HG03097 (cell line): ENCODE measurements at regions not wholly inside any gene's neighbourhood (a gene's known extent, or its start where the extent isn't known, plus 50 kb on each side); places are given as distances from the start of the nearest gene placed in this dataset.
"Not testable (repeated sequence)": the region's sequence is repeated elsewhere in the genome, so short reads cannot be mapped to it uniquely, and the experiment has no call there.

ENCODE experiments used
- ATAC-seq: cut with Tn5 transposase; IDR thresholded peaks from one replicate; pipeline ENCODE4 v1.9.1; 2021; ENCODE audit not compliant: unreplicated experiment, low FRiP score

- ATAC-seq, result no peak
These were observed 1770.8 kb upstream of the CDH9 start for GRCh38 chr5:28808967-28809810.

GRCh38 chr5:28807195-28807729 is 1768.9 kb upstream of the CDH9 start:
- ATAC-seq, result no peak

GRCh38 chr5:28799035-28799434 is 1760.6 kb upstream of the CDH9 start:
- not testable (repeated sequence) for ATAC-seq

- no peak for ATAC-seq
These were observed 1750.6 kb upstream of the CDH9 start for GRCh38 chr5:28788954-28789353.

- no peak for ATAC-seq
These were observed 1741.8 kb upstream of the CDH9 start for GRCh38 chr5:28780083-28780692.

- ATAC-seq, result no peak
These were observed 1740.9 kb upstream of the CDH9 start for GRCh38 chr5:28779161-28779754.

GRCh38 chr5:28770307-28770706 is 1731.9 kb upstream of the CDH9 start:
- no peak for ATAC-seq

GRCh38 chr5:28766565-28767158 is 1728.3 kb upstream of the CDH9 start:
- no peak for ATAC-seq

- ATAC-seq, result no peak
These were observed 1713.0 kb upstream of the CDH9 start for GRCh38 chr5:28751396-28751795.

- no peak for ATAC-seq
These were observed 1711.9 kb upstream of the CDH9 start for GRCh38 chr5:28750251-28750650.

GRCh38 chr5:28748446-28748845 is 1710.1 kb upstream of the CDH9 start:
- no peak for ATAC-seq

- ATAC-seq, result no peak
These were observed 1705.3 kb upstream of the CDH9 start for GRCh38 chr5:28743716-28744110.

GRCh38 chr5:28743025-28743715 is 1704.8 kb upstream of the CDH9 start:
- ATAC-seq, result no peak

- ATAC-seq, result no peak
These were observed 1699.3 kb upstream of the CDH9 start for GRCh38 chr5:28737682-28738081.

GRCh38 chr5:28737222-28737621 is 1698.8 kb upstream of the CDH9 start:
- ATAC-seq, result no peak

GRCh38 chr5:28734396-28734795 is 1696.0 kb upstream of the CDH9 start:
- ATAC-seq, result no peak

GRCh38 chr5:28729067-28729466 is 1690.7 kb upstream of the CDH9 start:
- no peak for ATAC-seq

- no peak for ATAC-seq
These were observed 1688.4 kb upstream of the CDH9 start for GRCh38 chr5:28726815-28727214.

GRCh38 chr5:28725001-28725400 is 1686.6 kb upstream of the CDH9 start:
- ATAC-seq, result no peak

- ATAC-seq, result no peak
These were observed 1676.7 kb upstream of the CDH9 start for GRCh38 chr5:28714907-28715698.
